Vagina (tissue), 2 donors: ENCODE measurements at regions not wholly inside any gene's neighbourhood (a gene's known extent, or its start where the extent isn't known, plus 50 kb on each side); places are given as distances from the start of the nearest gene placed in this dataset. TPM values are rescaled to one million over a fixed set of nuclear protein-coding genes. Genes with fewer than 3 reads are reported as not detected.

Source experiments
- DNase-seq, 2 donors: peaks; one replicate each; pipeline ENCODE4 v3.0.0-alpha.2; 2017; ENCODE audit errors: extremely low spot score in 2 of 2
- H3K27ac ChIP-seq: fragments of 200-600 bp; sonication (generic); one replicate; pipeline ENCODE4 v1.5.1; 2019
- H3K27me3 ChIP-seq: fragments of 200-600 bp; sonication (generic); one replicate; pipeline ENCODE4 v1.5.1; 2019
- H3K36me3 ChIP-seq, 2 donors: fragments of 200-600 bp; sonication (generic); one replicate each; pipeline ENCODE4 v1.5.1; 2017 to 2019
- H3K4me1 ChIP-seq: fragments of 200-600 bp; sonication (generic); one replicate; pipeline ENCODE4 v1.5.1; 2019
- H3K4me3 ChIP-seq, 2 donors: fragments of 200-600 bp; sonication (generic); 1 replicate in 1 of 2; 2 replicates in 1 of 2; pipeline ENCODE4 v1.5.1; 2016 to 2019
- H3K9me3 ChIP-seq: fragments of 200-600 bp; sonication (generic); one replicate; pipeline ENCODE4 v1.5.1; 2019
- POLR2A ChIP-seq, 2 donors: fragments of 450-650 bp; IDR thresholded peaks; one replicate each; pipeline ENCODE4 v1.6.1; 2017; ENCODE audit warnings: antibody characterized with exemption in 2 of 2, mild to moderate bottlenecking in 2 of 2, moderate library complexity in 2 of 2
- POLR2AphosphoS5 ChIP-seq, 2 donors: sonication (generic); formaldehyde crosslinking; IDR thresholded peaks; one replicate each; pipeline ENCODE4 v1.9.0; 2017; ENCODE audit warnings: antibody characterized with exemption in 2 of 2, mild to moderate bottlenecking in 2 of 2, low read depth in 1 of 2; ENCODE audit not compliant: insufficient read depth in 1 of 2
- intact Hi-C: fragments of 100-400 bp; cut with DNase I; formaldehyde crosslinking; loops from one replicate; pipeline ENCODE4 v1.15.1; 2023
- small RNA-seq: library from RNA; depleted of rRNA; stranded (forward); fragments of <200 nt; gene quantifications from one replicate; pipeline ENCODE3, GENCODE V24; 2016
- TF ChIP-seq, protein P1 (sequence below), 3 experiments: fragments of 450-650 bp in 2 of 3; fragments of 200-600 bp in 1 of 3; sonication (generic) in 1 of 3; IDR thresholded peaks; one replicate each; pipeline ENCODE4 v1.5.1; 2017 to 2019; ENCODE audit warnings: antibody characterized with exemption in 3 of 3, mild to moderate bottlenecking in 2 of 3, moderate library complexity in 2 of 3

DNA sequence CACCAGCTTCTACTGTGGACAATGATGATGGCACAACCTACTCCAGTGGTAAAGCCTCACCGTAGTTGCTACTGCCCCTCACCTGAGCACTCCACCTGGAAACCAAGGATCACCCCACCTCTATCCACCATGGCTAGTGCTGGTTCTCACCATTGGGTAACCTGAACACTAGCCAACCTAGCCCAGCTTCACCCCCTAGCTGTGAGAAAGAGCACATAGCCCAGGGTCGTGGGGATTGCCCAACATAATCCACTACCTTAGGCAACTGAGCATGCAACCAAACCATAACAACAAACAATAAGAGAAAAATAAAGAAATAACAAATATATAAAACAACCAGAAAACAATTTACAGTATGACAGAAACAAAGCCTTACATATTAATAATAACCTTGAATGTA is 560.1 kb downstream of the DIAPH3 start:
- Histone ChIP-seq H3K27ac (no peak overlapping the region), H3K27me3 (no peaks in the 10 kb centered on the region), H3K9me3 (no peaks in the 10 kb centered on the region), H3K4me3 (no peak overlapping the region), H3K4me1 (no peaks in the 10 kb centered on the region), H3K36me3 (no peaks in the 10 kb centered on the region)
- intact Hi-C loops: no loop called here
- TF ChIP-seq POLR2A (IDR thresholded peaks at IDR 0.05) (no peak), POLR2AphosphoS5 (IDR thresholded peaks at IDR 0.05; ENCODE audit: insufficient read depth in 1 of 2, low read depth in 1 of 2) (no peak)
- TF ChIP-seq, protein P1, sequence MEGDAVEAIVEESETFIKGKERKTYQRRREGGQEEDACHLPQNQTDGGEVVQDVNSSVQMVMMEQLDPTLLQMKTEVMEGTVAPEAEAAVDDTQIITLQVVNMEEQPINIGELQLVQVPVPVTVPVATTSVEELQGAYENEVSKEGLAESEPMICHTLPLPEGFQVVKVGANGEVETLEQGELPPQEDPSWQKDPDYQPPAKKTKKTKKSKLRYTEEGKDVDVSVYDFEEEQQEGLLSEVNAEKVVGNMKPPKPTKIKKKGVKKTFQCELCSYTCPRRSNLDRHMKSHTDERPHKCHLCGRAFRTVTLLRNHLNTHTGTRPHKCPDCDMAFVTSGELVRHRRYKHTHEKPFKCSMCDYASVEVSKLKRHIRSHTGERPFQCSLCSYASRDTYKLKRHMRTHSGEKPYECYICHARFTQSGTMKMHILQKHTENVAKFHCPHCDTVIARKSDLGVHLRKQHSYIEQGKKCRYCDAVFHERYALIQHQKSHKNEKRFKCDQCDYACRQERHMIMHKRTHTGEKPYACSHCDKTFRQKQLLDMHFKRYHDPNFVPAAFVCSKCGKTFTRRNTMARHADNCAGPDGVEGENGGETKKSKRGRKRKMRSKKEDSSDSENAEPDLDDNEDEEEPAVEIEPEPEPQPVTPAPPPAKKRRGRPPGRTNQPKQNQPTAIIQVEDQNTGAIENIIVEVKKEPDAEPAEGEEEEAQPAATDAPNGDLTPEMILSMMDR (IDR thresholded peaks at IDR 0.05): no peak
- no peak for DNase-seq

DNA sequence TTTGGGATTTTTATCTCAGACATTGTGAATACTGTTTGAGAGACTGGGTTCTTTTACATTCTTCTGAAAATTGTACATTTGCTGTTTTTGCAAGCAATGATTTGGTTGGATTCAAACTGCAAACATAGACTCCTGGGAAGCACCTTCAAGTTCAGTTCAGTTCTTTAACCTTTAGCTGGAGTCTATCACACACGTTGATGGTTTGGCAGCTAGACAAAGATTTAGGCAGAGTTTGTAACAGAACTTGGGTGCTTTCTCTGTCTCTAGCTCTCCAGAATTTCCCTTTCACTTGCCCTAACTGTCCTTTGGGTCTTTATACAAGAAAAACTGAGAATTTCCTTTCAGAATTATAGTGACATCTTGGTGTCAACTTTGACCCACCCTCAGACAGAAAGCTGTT is 556.6 kb downstream of the DIAPH3 start:
- intact Hi-C loops: no loop called here
- H3K4me3 ChIP-seq: no peak overlapping the region
- TF ChIP-seq POLR2A (IDR thresholded peaks at IDR 0.05): no peak
- TF ChIP-seq, protein P1 (IDR thresholded peaks at IDR 0.05): no peak
- no peak for TF ChIP-seq POLR2AphosphoS5 (IDR thresholded peaks at IDR 0.05; ENCODE audit: insufficient read depth in 1 of 2, low read depth in 1 of 2)
- DNase-seq: no peak
- H3K36me3 ChIP-seq: no peaks in the 10 kb centered on the region
- H3K4me1 ChIP-seq: no peaks in the 10 kb centered on the region
- no peaks in the 10 kb centered on the region for H3K27me3 ChIP-seq
- H3K9me3 ChIP-seq: no peaks in the 10 kb centered on the region
- no peak overlapping the region for H3K27ac ChIP-seq

DNA sequence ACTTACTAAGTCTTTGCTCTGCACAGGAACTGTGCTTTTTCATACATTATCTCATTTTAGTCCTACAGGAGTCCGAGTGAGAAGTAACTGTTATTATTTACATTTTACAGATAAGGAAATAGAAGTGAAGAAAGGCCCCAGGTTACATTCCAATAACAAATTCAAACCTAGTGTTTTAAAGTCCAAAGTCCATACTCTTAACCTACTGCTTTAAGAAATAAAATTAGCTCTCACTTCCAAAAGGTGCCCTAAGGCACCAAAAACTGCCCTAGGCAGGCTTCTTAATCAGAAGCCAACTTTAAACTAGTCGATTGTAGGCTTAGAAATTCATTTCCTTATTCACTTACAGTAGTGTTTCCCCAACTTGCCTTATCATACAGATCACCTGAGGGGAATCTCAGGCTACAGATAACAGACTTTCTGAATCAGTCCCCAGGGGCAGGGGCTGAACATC is 555.9 kb downstream of the DIAPH3 start:
- no peaks in the 10 kb centered on the region for H3K27me3 ChIP-seq
- H3K27ac ChIP-seq: no peak overlapping the region
- DNase-seq: no peak
- H3K4me3 ChIP-seq: no peak overlapping the region
- H3K9me3 ChIP-seq: no peaks in the 10 kb centered on the region
- H3K36me3 ChIP-seq: no peaks in the 10 kb centered on the region
- H3K4me1 ChIP-seq: no peaks in the 10 kb centered on the region
- no peak for TF ChIP-seq POLR2AphosphoS5 (IDR thresholded peaks at IDR 0.05; ENCODE audit: insufficient read depth in 1 of 2, low read depth in 1 of 2)
- TF ChIP-seq, protein P1 (IDR thresholded peaks at IDR 0.05): no peak
- no peak for TF ChIP-seq POLR2A (IDR thresholded peaks at IDR 0.05)
- intact Hi-C loops: no loop called here

DNA sequence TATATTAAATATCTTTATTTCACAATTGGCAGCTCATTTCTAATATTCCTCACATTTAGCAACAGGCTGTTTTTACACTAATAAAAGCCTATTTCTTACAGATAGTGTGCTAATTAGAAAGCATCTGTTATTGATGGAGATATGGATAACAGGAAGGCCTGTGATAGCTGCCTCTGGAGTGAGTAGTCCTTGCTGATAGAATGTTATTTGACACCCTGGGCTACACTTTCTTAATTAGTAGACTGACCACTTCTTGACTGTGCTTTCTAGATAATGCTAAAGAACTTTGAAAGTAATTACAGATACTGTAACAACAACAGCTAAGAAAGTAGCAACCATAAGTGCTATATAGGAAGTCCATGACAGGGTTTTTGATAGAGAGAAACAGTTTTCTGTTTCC is 554.3 kb downstream of the DIAPH3 start:
- no peaks in the 10 kb centered on the region for H3K27me3 ChIP-seq
- H3K4me1 ChIP-seq: no peaks in the 10 kb centered on the region
- H3K4me3 ChIP-seq: no peak overlapping the region
- DNase-seq: no peak
- TF ChIP-seq POLR2AphosphoS5 (IDR thresholded peaks at IDR 0.05; ENCODE audit: insufficient read depth in 1 of 2, low read depth in 1 of 2): no peak
- TF ChIP-seq, protein P1 (IDR thresholded peaks at IDR 0.05): no peak
- TF ChIP-seq POLR2A (IDR thresholded peaks at IDR 0.05): no peak
- intact Hi-C loops: no loop called here
- no peak overlapping the region for H3K27ac ChIP-seq
- no peaks in the 10 kb centered on the region for H3K9me3 ChIP-seq
- no peaks in the 10 kb centered on the region for H3K36me3 ChIP-seq

Small RNAs in the stretch of these regions (small RNA-seq; reads per million reads assigned to genes)
- gene AL161423.1: not detected
- gene HMGN2P39: not detected
- gene RNA5SP30: not detected
- gene RNU7-88P: not detected
- not detected for gene RNY4P29
